Nucleus accumbens (tissue), 56 donors: ENCODE measurements at regions not wholly inside any gene's neighbourhood (a gene's known extent, or its start where the extent isn't known, plus 50 kb on each side); places are given as distances from the start of the nearest gene placed in this dataset.
A peak's percentile ranks its signal among the peaks of the same experiment; 100 is the strongest.
"Not testable (repeated sequence)": the region's sequence is repeated elsewhere in the genome, so short reads cannot be mapped to it uniquely, and the experiment has no call there.

ENCODE experiments used
- DNase-seq, 56 donors: peaks; one replicate each; lab custom pipeline; 2025; lab: John Stamatoyannopoulos, UW

DNA sequence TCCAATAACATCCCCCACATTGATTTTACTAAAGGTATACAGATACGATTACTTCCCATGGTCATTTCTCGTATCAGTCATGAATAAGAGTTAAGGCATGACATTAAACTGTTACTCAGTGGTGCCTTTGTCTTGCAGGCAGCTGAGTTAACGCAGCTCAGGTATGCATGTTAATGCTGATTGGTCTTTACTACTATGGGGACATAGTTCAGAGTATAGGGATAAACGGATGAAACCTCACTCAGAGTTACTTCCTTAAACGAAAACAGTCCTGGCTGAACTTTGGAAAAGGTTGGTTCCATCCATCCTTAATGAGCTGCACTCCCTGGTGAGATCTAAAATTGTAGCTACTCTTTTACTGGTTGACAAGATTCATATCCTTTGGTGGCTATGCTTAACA, 87.0 kb downstream of the ACTL7B start:
- DNase-seq = no peak

GRCh38 chr9:108766626-108767161, 89.1 kb downstream of the ACTL7B start:
- DNase-seq = no peak

- DNase-seq = no peak
These were observed 90.5 kb downstream of the ACTL7B start for GRCh38 chr9:108765265-108765664.

GRCh38 chr9:108762348-108763055, 93.3 kb downstream of the ACTL7B start:
- no peak for DNase-seq

- peak in 43 of 56 donors; percentile 3 to 76 (median 34) for DNase-seq
These were observed 94.0 kb downstream of the ACTL7B start for GRCh38 chr9:108761655-108762347.

DNA sequence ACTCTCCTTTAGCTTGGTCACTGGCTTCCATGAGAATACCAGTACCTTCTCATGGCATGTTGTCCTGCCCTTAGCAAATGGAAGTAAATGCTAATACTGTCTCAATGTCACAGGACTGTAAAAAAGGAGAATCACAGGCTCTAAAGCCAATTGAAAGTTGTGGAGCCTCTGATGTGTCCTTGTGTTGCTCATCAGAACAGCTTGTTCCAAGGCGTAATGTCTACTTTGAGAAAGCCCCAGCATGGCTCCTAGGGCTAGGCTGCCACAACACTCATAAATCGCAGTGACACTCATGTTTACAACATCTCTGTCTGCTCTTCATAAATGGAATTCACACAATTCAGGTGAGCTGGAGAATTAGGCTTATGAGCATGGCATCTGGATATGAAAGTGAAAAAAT, 94.9 kb downstream of the ACTL7B start:
- no peak for DNase-seq

- no peak for DNase-seq
These were observed 96.0 kb downstream of the ACTL7B start for GRCh38 chr9:108759835-108760234.

- no peak for DNase-seq
These were observed 96.4 kb downstream of the ACTL7B start for GRCh38 chr9:108759399-108759798.

GRCh38 chr9:108756746-108757490, 98.9 kb downstream of the ACTL7B start:
- no peak for DNase-seq

DNA sequence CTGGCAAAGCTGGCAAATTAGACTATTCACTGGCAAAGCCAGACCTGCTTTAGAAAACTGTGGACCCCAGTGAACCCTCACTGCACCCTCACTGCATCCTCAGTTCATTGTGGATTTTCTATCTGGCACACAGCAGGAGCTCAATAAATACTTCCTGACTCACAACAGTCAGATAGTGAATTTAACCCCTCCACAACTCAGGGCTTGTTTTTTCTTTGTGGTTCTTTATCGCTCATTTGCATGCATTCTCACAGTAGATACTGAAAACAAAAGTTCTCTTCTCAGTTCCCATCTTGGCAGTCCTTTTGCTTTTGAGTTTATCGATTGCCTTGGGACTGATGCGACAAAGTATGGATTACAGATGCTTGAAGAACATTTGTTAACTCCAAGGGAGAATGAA, 99.8 kb downstream of the ACTL7B start:
- no peak for DNase-seq

DNA sequence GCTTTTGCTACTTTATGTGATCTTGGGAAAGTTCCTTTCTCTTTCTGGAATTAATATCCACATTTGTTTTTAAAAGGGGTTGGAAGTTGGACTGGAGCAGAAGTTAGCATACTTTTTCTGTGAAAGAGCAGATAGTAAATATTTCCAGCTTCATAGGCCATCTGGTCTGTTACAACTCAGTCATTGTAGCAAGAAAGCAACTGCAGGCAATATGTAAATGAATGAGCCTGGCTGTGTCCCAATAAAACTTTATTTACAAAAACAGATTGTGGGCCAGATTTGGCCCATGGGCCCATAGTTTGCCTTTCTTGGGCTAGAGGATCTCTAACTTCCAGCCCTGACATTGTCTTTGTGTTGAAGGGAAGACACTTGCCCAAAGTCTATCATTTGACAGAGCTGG, 104.4 kb downstream of the ACTL7B start:
- no peak for DNase-seq

DNA sequence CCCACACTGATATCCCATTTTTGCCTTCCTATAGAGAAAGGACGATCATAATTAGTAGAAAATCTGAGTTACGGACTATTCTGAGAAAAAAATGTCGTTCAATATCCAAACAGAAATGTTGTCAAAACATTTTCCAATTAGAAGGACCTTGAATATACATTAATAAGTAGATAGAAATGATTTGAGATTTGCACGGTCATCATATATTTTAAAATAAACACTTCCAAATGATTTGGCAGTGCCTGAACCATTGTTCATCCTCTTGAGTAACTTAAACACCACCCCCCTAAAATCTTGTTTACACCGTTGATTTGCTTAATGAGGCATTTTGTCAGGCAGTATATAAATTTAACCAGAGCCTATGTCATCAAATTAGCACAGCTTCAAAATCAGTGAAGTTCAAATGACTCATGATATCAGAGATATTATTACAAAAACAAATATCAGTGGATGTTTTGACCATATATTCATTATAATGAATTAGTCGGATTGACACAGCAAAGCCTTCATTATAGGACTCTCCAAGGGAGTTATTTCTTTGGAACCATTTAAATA, 105.0 kb downstream of the ACTL7B start:
- DNase-seq = no peak

DNA sequence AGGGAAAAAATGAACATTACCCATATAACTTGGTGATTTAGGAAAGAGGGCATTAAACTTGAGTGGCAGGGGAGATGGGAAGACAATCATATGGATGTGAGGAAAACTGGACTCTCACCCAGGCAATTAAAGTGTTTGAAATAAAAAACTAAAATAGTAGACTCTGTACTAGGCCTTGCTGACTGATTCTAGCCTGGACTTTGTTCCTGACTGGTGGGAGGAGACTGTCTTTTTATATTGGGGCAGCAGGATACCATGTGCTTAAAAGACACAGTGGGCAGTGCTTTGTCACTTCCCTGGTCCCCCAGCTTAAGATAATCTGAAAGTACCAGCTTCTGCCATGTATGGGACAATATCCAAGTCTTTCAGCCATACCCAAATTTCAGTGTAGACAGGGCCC, 107.0 kb downstream of the ACTL7B start:
- DNase-seq = no peak

DNA sequence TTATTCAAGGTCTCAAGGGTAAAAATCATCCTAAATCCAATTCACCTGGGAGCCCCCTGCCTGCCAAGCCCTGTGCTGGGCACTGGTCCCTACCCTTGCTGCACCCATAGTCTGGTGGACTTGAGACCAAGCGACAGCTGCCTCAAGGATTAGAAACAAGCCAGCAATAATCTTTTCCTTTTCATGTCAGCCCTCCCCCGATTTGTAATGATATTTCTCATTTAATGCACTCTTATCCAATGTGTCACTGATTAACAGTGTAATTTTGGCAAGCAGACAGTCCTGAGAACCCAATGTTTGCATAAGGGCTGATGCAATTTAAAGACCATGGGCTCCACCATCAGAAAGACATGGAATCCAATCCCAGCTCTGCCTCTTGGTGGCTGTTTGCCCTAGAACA, 108.9 kb downstream of the ACTL7B start:
- DNase-seq = no peak

DNA sequence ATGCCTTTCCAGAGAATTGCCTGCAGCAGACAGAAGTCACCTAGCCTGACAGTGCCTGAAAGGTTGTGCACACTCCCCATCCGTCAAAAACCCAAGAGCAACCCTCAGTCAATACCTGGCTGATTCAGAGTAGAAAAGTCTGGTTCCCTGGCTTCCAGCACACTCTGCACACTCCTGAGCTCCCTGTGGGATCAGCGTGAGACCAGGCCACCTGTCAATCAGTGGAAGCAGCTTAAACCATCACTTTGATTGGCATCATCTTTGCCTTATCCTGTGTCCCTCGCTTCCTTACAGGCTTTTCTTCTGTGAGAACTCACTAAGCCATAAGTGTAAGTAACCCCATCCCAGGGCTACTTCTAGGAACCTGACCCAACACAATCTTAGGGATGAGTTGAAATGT, 109.8 kb downstream of the ACTL7B start:
- DNase-seq = no peak

- DNase-seq = no peak
These were observed 111.1 kb downstream of the ACTL7B start for GRCh38 chr9:108744641-108745040.

- no peak for DNase-seq
These were observed 111.8 kb downstream of the ACTL7B start for GRCh38 chr9:108743901-108744371.

GRCh38 chr9:108743416-108743815, 112.4 kb downstream of the ACTL7B start:
- no peak for DNase-seq

DNA sequence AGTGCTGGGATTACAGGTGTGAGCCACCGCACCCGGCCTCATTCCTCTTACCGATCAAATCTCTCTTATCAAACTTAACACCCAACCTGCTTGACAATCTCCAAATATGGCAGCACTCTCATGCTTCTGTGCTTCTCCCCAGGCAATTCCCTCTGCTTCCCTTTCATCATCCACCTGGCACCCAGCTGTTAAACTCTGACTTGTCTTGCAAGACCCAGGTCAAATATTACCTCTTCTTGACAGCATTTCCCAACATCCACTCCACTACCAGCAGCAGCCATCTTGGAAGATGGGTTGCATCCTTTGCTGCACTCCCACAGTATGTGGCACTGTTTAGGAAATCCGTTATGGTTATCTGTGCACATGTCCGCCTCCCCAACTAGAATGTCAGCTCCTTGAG, 113.6 kb downstream of the ACTL7B start:
- no peak for DNase-seq

- not testable (repeated sequence) for DNase-seq
These were observed 124.5 kb downstream of the ACTL7B start for GRCh38 chr9:108731292-108731691.

GRCh38 chr9:108727580-108728111, 128.1 kb downstream of the ACTL7B start:
- peak in 48 of 56 donors; percentile 11 to 83 (median 44) for DNase-seq
